ENCODE measurements at regions not wholly inside any gene's neighbourhood (a gene's known extent, or its start where the extent isn't known, plus 50 kb on each side); places are given as distances from the start of the nearest gene placed in this dataset.

GRCh38 chr20:54746796-54747195 lies 271.4 kb downstream of the DOK5 start:
- Histone ChIP-seq H3K4me3 (replicated peaks; ENCODE audit: low read depth, low read length) (no peak overlapping the region), H3K27me3 (replicated peaks; ENCODE audit: control insufficient read depth, insufficient read depth, low read length) (no peaks in the 10 kb centered on the region), H3K36me3 (ENCODE audit: control insufficient read depth, insufficient read depth, low read length) (no peaks in the 10 kb centered on the region)
- no peak for DNase-seq (ENCODE audit: extremely low read depth, insufficient read length)
- no peak for TF ChIP-seq CTCF (IDR thresholded peaks at IDR 0.05; ENCODE audit: insufficient read depth, low read length, poor library complexity, severe bottlenecking)

DNA sequence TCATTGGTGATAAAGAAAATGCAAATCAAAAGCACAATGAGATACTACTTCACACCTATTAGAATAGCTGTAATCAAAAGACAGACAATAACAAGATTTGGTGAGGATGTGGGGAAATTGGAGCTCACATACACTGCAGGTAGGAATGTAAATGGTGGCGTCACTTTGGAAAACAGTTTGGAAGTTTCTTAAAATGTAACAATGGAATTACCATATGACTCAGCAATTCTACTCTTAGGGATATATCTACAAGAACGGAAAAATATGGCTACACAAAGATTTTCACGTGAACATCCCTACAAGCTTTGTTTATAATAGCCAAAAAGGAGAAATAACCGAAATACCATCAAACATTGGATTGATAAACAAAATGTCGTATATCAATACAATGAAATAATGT lies 270.4 kb downstream of the DOK5 start:
- TF ChIP-seq CTCF (IDR thresholded peaks at IDR 0.05; ENCODE audit: insufficient read depth, low read length, poor library complexity, severe bottlenecking): no peak
- no peak for DNase-seq (ENCODE audit: extremely low read depth, insufficient read length)
- H3K27me3 ChIP-seq (replicated peaks; ENCODE audit: control insufficient read depth, insufficient read depth, low read length): no peaks in the 10 kb centered on the region
- H3K36me3 ChIP-seq (ENCODE audit: control insufficient read depth, insufficient read depth, low read length): no peaks in the 10 kb centered on the region
- no peak overlapping the region for H3K4me3 ChIP-seq (replicated peaks; ENCODE audit: low read depth, low read length)

DNA sequence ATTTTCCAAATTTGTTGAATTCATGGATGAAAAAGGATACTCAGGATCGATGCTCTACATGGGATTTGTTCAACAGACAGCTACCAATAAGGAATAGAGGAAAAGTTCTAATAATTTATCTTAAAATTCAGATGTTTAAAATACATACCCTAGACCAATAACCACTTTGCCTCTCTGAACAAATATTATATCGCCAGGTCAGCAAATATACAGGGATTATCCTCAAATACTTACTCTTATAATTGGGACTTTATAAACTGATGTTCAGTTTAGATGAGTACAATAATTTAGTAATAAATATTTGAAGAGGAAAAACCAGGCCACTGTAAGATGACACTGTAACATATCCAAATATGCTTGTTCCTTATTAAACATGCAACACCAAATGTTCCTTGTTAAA lies 268.7 kb downstream of the DOK5 start:
- no peaks in the 10 kb centered on the region for H3K36me3 ChIP-seq (ENCODE audit: control insufficient read depth, insufficient read depth, low read length)
- TF ChIP-seq CTCF (IDR thresholded peaks at IDR 0.05; ENCODE audit: insufficient read depth, low read length, poor library complexity, severe bottlenecking): no peak

GRCh38 chr20:54742193-54742592 lies 266.8 kb downstream of the DOK5 start:
- H3K4me3 ChIP-seq (replicated peaks; ENCODE audit: low read depth, low read length): no peak overlapping the region
- H3K27me3 ChIP-seq (replicated peaks; ENCODE audit: control insufficient read depth, insufficient read depth, low read length): no peaks in the 10 kb centered on the region
- DNase-seq (ENCODE audit: extremely low read depth, insufficient read length): no peak
- no peak for TF ChIP-seq CTCF (IDR thresholded peaks at IDR 0.05; ENCODE audit: insufficient read depth, low read length, poor library complexity, severe bottlenecking)
- no peaks in the 10 kb centered on the region for H3K36me3 ChIP-seq (ENCODE audit: control insufficient read depth, insufficient read depth, low read length)

More for the DNA sequence above, 268.7 kb downstream of the DOK5 start:
- H3K4me3 ChIP-seq (replicated peaks; ENCODE audit: low read depth, low read length): no peak overlapping the region
- no peaks in the 10 kb centered on the region for H3K27me3 ChIP-seq (replicated peaks; ENCODE audit: control insufficient read depth, insufficient read depth, low read length)
- no peak for DNase-seq (ENCODE audit: extremely low read depth, insufficient read length)

DNA sequence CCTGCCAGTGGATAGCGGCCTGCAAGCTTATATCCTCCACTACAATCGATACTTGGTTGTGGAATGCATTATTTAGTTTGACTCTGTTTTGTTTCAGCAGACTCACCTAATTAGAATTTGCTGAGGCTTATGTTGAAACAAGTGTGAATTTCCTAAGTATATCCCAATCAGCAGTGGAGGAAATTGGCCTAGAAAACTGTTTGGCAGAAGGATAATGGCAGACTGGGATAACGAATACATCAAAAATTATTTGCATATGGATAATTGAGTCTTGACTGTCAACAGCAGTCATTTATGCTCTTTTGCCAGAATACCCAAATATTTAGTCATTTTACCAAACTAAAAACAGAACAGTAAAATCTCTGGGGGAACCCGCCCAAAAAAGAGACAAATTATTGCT lies 261.0 kb downstream of the DOK5 start:
- no peak for TF ChIP-seq CTCF (IDR thresholded peaks at IDR 0.05; ENCODE audit: insufficient read depth, low read length, poor library complexity, severe bottlenecking)
- H3K36me3 ChIP-seq (ENCODE audit: control insufficient read depth, insufficient read depth, low read length): no peaks in the 10 kb centered on the region
- no peak for DNase-seq (ENCODE audit: extremely low read depth, insufficient read length)
- H3K27me3 ChIP-seq (replicated peaks; ENCODE audit: control insufficient read depth, insufficient read depth, low read length): no peaks in the 10 kb centered on the region
- no peak overlapping the region for H3K4me3 ChIP-seq (replicated peaks; ENCODE audit: low read depth, low read length)

- H3K4me3 ChIP-seq (replicated peaks; ENCODE audit: low read depth, low read length): no peak overlapping the region
- no peaks in the 10 kb centered on the region for H3K36me3 ChIP-seq (ENCODE audit: control insufficient read depth, insufficient read depth, low read length)
- no peak for TF ChIP-seq CTCF (IDR thresholded peaks at IDR 0.05; ENCODE audit: insufficient read depth, low read length, poor library complexity, severe bottlenecking)
- H3K27me3 ChIP-seq (replicated peaks; ENCODE audit: control insufficient read depth, insufficient read depth, low read length): no peaks in the 10 kb centered on the region
- no peak for DNase-seq (ENCODE audit: extremely low read depth, insufficient read length)
These were observed 258.3 kb downstream of the DOK5 start for GRCh38 chr20:54733687-54734086.
